ENCODE measurements at regions not wholly inside any gene's neighbourhood (a gene's known extent, or its start where the extent isn't known, plus 50 kb on each side); places are given as distances from the start of the nearest gene placed in this dataset.
"Not testable (repeated sequence)": the region's sequence is repeated elsewhere in the genome, so short reads cannot be mapped to it uniquely, and the experiment has no call there.

GRCh38 chr1:172931340-172931739, 119.4 kb downstream of the TNFSF18 start:
- no peak for DNase-seq

- no peak for DNase-seq
Measured at GRCh38 chr1:172931761-172932160, 119.0 kb downstream of the TNFSF18 start.

- DNase-seq: no peak
Measured at GRCh38 chr1:172932981-172933380, 117.8 kb downstream of the TNFSF18 start.

GRCh38 chr1:172934417-172934762, 116.4 kb downstream of the TNFSF18 start:
- no peak for DNase-seq

- no peak for DNase-seq
Measured at GRCh38 chr1:172935062-172935592, 115.6 kb downstream of the TNFSF18 start.

GRCh38 chr1:172936088-172936645, 114.6 kb downstream of the TNFSF18 start:
- no peak for DNase-seq

- no peak for DNase-seq
Measured at GRCh38 chr1:172938681-172939080, 112.1 kb downstream of the TNFSF18 start.

GRCh38 chr1:172939475-172939874, 111.3 kb downstream of the TNFSF18 start:
- no peak for DNase-seq

GRCh38 chr1:172940174-172940855, 110.4 kb downstream of the TNFSF18 start:
- DNase-seq: no peak

- DNase-seq: no peak
Measured at GRCh38 chr1:172941471-172941870, 109.3 kb downstream of the TNFSF18 start.

- DNase-seq: no peak
Measured at GRCh38 chr1:172941945-172942344, 108.8 kb downstream of the TNFSF18 start.

GRCh38 chr1:172943138-172943537, 107.6 kb downstream of the TNFSF18 start:
- DNase-seq: not testable (repeated sequence)

GRCh38 chr1:172944931-172945330, 105.8 kb downstream of the TNFSF18 start:
- DNase-seq: no peak

- no peak for DNase-seq
Measured at GRCh38 chr1:172946814-172947507, 103.8 kb downstream of the TNFSF18 start.

GRCh38 chr1:172948457-172948856, 102.3 kb downstream of the TNFSF18 start:
- no peak for DNase-seq

GRCh38 chr1:172949096-172949495, 101.6 kb downstream of the TNFSF18 start:
- no peak for DNase-seq

GRCh38 chr1:172950528-172950927, 100.2 kb downstream of the TNFSF18 start:
- DNase-seq: no peak

- DNase-seq: no peak
Measured at GRCh38 chr1:172951730-172952365, 98.9 kb downstream of the TNFSF18 start.

- DNase-seq: no peak
Measured at GRCh38 chr1:172952516-172952915, 98.2 kb downstream of the TNFSF18 start.

- DNase-seq: no peak
Measured at GRCh38 chr1:172954476-172955150, 96.1 kb downstream of the TNFSF18 start.

GRCh38 chr1:172955161-172955815, 95.5 kb downstream of the TNFSF18 start:
- no peak for DNase-seq

- no peak for DNase-seq
Measured at GRCh38 chr1:172956871-172957270, 93.9 kb downstream of the TNFSF18 start.

All from right hindlimb (tissue), 1 donor.